HG02588 (cell line): ENCODE measurements at regions not wholly inside any gene's neighbourhood (a gene's known extent, or its start where the extent isn't known, plus 50 kb on each side); places are given as distances from the start of the nearest gene placed in this dataset.

Experiments used
- ATAC-seq: cut with Tn5 transposase; IDR thresholded peaks from one replicate; pipeline ENCODE4 v1.9.1; 2021; ENCODE audit warnings: mild to moderate bottlenecking, moderate library complexity; ENCODE audit not compliant: unreplicated experiment

- ATAC-seq, result no peak
These were observed 1087.7 kb upstream of the ARRDC3 start for GRCh38 chr5:92470770-92471169.

- no peak for ATAC-seq
These were observed 1085.2 kb upstream of the ARRDC3 start for GRCh38 chr5:92468295-92468694.

- no peak for ATAC-seq
These were observed 1084.6 kb upstream of the ARRDC3 start for GRCh38 chr5:92467695-92468094.

GRCh38 chr5:92460505-92460904 is 1077.4 kb upstream of the ARRDC3 start:
- no peak for ATAC-seq

GRCh38 chr5:92459654-92460053 is 1076.5 kb upstream of the ARRDC3 start:
- no peak for ATAC-seq

GRCh38 chr5:92455011-92455410 is 1071.9 kb upstream of the ARRDC3 start:
- peak; percentile 97 for ATAC-seq

GRCh38 chr5:92444888-92445287 is 1061.8 kb upstream of the ARRDC3 start:
- ATAC-seq, result no peak

GRCh38 chr5:92435781-92436180 is 1052.7 kb upstream of the ARRDC3 start:
- no peak for ATAC-seq

- no peak for ATAC-seq
These were observed 1046.5 kb upstream of the ARRDC3 start for GRCh38 chr5:92429646-92430045.

- ATAC-seq, result no peak
These were observed 1045.3 kb upstream of the ARRDC3 start for GRCh38 chr5:92428415-92428814.

- no peak for ATAC-seq
These were observed 1041.8 kb upstream of the ARRDC3 start for GRCh38 chr5:92424785-92425426.

- no peak for ATAC-seq
These were observed 1038.8 kb upstream of the ARRDC3 start for GRCh38 chr5:92421942-92422341.

- no peak for ATAC-seq
These were observed 1038.1 kb upstream of the ARRDC3 start for GRCh38 chr5:92421196-92421595.

GRCh38 chr5:92419261-92419660 is 1036.1 kb upstream of the ARRDC3 start:
- ATAC-seq, result no peak

GRCh38 chr5:92418341-92418740 is 1035.2 kb upstream of the ARRDC3 start:
- ATAC-seq, result no peak

GRCh38 chr5:92409134-92409533 is 1026.0 kb upstream of the ARRDC3 start:
- no peak for ATAC-seq

GRCh38 chr5:92402956-92403702 is 1020.0 kb upstream of the ARRDC3 start:
- ATAC-seq, result no peak

- no peak for ATAC-seq
These were observed 1018.9 kb upstream of the ARRDC3 start for GRCh38 chr5:92402045-92402444.

GRCh38 chr5:92401492-92401891 is 1018.4 kb upstream of the ARRDC3 start:
- ATAC-seq, result no peak

GRCh38 chr5:92394936-92395335 is 1011.8 kb upstream of the ARRDC3 start:
- no peak for ATAC-seq

GRCh38 chr5:92390657-92391056 is 1007.5 kb upstream of the ARRDC3 start:
- ATAC-seq, result no peak

GRCh38 chr5:92380069-92380770 is 997.1 kb upstream of the ARRDC3 start:
- ATAC-seq, result no peak
